GM12891 (cell line): ENCODE measurements at regions not wholly inside any gene's neighbourhood (a gene's known extent, or its start where the extent isn't known, plus 50 kb on each side); places are given as distances from the start of the nearest gene placed in this dataset.

Source experiments
- PAX5 ChIP-seq: IDR thresholded peaks from 2 replicates; pipeline ENCODE4 v1.6.1; 2011; ENCODE audit warnings: low read length, moderate library complexity, mild to moderate bottlenecking; ENCODE audit not compliant: insufficient read depth, severe bottlenecking
- POLR2A ChIP-seq: IDR thresholded peaks from 2 replicates; pipeline ENCODE4 v1.6.1; 2011; ENCODE audit warnings: low read depth, low read length, control low read depth
- POLR2AphosphoS5 ChIP-seq: IDR thresholded peaks from 2 replicates; pipeline ENCODE4 v1.6.1; 2011; ENCODE audit warnings: low read depth, low read length, control low read depth
- SPI1 ChIP-seq: IDR thresholded peaks from 2 replicates; pipeline ENCODE4 v1.6.1; 2011; ENCODE audit warnings: low read depth, low read length, control low read depth
- TAF1 ChIP-seq: IDR thresholded peaks from 2 replicates; pipeline ENCODE4 v1.6.1; 2011; ENCODE audit warnings: low read depth, low read length, control low read depth

- TF ChIP-seq TAF1 (no peak), POLR2A (no peak), POLR2AphosphoS5 (no peak), SPI1 (no peak), PAX5 (no peak)
These were observed 569.0 kb upstream of the B3GAT1 start for GRCh38 chr11:134980819-134981710.
